Ovary (tissue), 3 donors: ENCODE measurements at regions not wholly inside any gene's neighbourhood (a gene's known extent, or its start where the extent isn't known, plus 50 kb on each side); places are given as distances from the start of the nearest gene placed in this dataset.

ENCODE experiments used
- POLR2A ChIP-seq: fragments of 450-650 bp; IDR thresholded peaks from one replicate; pipeline ENCODE4 v1.6.1; 2017; ENCODE audit warnings: antibody characterized with exemption, mild to moderate bottlenecking, moderate library complexity
- TF ChIP-seq, protein P1 (sequence below), 3 donors: fragments of 450-650 bp in 2 of 3; fragments of 200-600 bp in 1 of 3; IDR thresholded peaks; one replicate each; pipeline versions ENCODE4 v1.5.1 to v1.8.0; 2016 to 2022; ENCODE audit warnings: antibody characterized with exemption in 3 of 3, mild to moderate bottlenecking in 1 of 3
- donor health status: DM: no; HTN: no; CAD: no.

GRCh38 chr6:159513914-159514313 lies 179.1 kb downstream of the SOD2 start:
- TF ChIP-seq, protein P1, sequence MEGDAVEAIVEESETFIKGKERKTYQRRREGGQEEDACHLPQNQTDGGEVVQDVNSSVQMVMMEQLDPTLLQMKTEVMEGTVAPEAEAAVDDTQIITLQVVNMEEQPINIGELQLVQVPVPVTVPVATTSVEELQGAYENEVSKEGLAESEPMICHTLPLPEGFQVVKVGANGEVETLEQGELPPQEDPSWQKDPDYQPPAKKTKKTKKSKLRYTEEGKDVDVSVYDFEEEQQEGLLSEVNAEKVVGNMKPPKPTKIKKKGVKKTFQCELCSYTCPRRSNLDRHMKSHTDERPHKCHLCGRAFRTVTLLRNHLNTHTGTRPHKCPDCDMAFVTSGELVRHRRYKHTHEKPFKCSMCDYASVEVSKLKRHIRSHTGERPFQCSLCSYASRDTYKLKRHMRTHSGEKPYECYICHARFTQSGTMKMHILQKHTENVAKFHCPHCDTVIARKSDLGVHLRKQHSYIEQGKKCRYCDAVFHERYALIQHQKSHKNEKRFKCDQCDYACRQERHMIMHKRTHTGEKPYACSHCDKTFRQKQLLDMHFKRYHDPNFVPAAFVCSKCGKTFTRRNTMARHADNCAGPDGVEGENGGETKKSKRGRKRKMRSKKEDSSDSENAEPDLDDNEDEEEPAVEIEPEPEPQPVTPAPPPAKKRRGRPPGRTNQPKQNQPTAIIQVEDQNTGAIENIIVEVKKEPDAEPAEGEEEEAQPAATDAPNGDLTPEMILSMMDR (IDR thresholded peaks at IDR 0.05) = no peak
- no peak for TF ChIP-seq POLR2A
